ENCODE measurements at regions not wholly inside any gene's neighbourhood (a gene's known extent, or its start where the extent isn't known, plus 50 kb on each side); places are given as distances from the start of the nearest gene placed in this dataset.

DNA sequence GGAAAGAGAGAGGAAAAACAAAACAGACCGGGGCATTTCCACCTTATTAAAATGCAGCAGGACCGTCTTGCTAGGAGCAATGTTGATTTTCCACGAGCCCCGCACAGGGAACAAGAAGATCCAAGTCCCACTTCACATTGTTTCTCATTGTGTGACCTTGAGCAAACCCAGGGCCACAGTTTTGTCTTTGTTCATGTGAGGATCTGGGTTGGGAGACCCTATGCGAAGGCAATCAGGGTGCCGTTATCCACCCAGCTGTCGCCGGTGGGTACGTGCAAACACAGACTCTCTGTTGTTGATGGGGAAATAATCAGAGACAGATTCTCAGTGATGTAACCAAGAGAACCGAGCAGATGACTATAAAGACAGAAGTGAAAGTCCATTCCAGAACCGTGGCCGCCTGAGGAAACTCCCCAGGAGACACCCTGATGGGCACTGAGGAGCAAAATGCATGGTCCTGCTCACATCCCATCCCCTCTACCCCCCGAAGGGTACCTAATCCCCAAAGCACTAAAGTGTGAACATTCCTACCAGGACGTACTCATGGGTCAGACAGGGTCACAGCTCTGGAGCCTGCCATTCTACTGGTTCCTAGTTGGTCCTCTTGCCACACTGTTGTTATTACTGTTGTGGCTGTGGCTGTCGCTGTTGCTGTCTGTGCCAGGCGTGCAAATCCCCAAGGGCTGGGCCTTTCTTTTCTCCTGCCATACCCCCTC, 102.7 kb upstream of the RBPJ start:
- TF ChIP-seq EP300 (IDR thresholded peaks at IDR 0.05; ENCODE audit: borderline replicate concordance) = no peak
- no peak for TF ChIP-seq EGR1 (IDR thresholded peaks at IDR 0.05)
- no peak for TF ChIP-seq YY1 (IDR thresholded peaks at IDR 0.05; ENCODE audit: low read depth)
- TF ChIP-seq CREB1 (IDR thresholded peaks at IDR 0.05; ENCODE audit: low read depth) = no peak
- TF ChIP-seq, protein P1, sequence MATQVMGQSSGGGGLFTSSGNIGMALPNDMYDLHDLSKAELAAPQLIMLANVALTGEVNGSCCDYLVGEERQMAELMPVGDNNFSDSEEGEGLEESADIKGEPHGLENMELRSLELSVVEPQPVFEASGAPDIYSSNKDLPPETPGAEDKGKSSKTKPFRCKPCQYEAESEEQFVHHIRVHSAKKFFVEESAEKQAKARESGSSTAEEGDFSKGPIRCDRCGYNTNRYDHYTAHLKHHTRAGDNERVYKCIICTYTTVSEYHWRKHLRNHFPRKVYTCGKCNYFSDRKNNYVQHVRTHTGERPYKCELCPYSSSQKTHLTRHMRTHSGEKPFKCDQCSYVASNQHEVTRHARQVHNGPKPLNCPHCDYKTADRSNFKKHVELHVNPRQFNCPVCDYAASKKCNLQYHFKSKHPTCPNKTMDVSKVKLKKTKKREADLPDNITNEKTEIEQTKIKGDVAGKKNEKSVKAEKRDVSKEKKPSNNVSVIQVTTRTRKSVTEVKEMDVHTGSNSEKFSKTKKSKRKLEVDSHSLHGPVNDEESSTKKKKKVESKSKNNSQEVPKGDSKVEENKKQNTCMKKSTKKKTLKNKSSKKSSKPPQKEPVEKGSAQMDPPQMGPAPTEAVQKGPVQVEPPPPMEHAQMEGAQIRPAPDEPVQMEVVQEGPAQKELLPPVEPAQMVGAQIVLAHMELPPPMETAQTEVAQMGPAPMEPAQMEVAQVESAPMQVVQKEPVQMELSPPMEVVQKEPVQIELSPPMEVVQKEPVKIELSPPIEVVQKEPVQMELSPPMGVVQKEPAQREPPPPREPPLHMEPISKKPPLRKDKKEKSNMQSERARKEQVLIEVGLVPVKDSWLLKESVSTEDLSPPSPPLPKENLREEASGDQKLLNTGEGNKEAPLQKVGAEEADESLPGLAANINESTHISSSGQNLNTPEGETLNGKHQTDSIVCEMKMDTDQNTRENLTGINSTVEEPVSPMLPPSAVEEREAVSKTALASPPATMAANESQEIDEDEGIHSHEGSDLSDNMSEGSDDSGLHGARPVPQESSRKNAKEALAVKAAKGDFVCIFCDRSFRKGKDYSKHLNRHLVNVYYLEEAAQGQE (IDR thresholded peaks at IDR 0.05; ENCODE audit: low read depth) = no peak
- TF ChIP-seq TEAD4 (IDR thresholded peaks at IDR 0.05) = no peak
- no peak for TF ChIP-seq CEBPB (IDR thresholded peaks at IDR 0.05)
- TF ChIP-seq, protein P2, sequence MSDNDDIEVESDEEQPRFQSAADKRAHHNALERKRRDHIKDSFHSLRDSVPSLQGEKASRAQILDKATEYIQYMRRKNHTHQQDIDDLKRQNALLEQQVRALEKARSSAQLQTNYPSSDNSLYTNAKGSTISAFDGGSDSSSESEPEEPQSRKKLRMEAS (IDR thresholded peaks at IDR 0.05) = no peak
- TF ChIP-seq TCF12 (IDR thresholded peaks at IDR 0.05; ENCODE audit: low read depth) = no peak
- no peak for TF ChIP-seq TAF1 (IDR thresholded peaks at IDR 0.05; ENCODE audit: low read depth)
- TF ChIP-seq ZBTB7A (IDR thresholded peaks at IDR 0.05; ENCODE audit: low read depth) = no peak
